ENCODE measurements at regions not wholly inside any gene's neighbourhood (a gene's known extent, or its start where the extent isn't known, plus 50 kb on each side); places are given as distances from the start of the nearest gene placed in this dataset.

- H4K20me1 ChIP-seq (ENCODE audit: control insufficient read depth, extremely low read depth, insufficient read depth, low read length): no peaks in the 10 kb centered on the region
- TF ChIP-seq, protein P1, sequence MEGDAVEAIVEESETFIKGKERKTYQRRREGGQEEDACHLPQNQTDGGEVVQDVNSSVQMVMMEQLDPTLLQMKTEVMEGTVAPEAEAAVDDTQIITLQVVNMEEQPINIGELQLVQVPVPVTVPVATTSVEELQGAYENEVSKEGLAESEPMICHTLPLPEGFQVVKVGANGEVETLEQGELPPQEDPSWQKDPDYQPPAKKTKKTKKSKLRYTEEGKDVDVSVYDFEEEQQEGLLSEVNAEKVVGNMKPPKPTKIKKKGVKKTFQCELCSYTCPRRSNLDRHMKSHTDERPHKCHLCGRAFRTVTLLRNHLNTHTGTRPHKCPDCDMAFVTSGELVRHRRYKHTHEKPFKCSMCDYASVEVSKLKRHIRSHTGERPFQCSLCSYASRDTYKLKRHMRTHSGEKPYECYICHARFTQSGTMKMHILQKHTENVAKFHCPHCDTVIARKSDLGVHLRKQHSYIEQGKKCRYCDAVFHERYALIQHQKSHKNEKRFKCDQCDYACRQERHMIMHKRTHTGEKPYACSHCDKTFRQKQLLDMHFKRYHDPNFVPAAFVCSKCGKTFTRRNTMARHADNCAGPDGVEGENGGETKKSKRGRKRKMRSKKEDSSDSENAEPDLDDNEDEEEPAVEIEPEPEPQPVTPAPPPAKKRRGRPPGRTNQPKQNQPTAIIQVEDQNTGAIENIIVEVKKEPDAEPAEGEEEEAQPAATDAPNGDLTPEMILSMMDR (conservative IDR thresholded peaks at IDR 0.05 in 1 of 2, IDR thresholded peaks at IDR 0.05 in 1 of 2; ENCODE audit: low read depth in 1 of 2, low read length in 2 of 2): no peak
- TF ChIP-seq EZH2 (IDR thresholded peaks at IDR 0.05; ENCODE audit: low read length, missing control alignments): no peak
- no peak overlapping the region for H3K9ac ChIP-seq (ENCODE audit: insufficient read depth, low read length)
- H3K79me2 ChIP-seq (ENCODE audit: control insufficient read depth, insufficient read depth, low read length): no peaks in the 10 kb centered on the region
- H2AFZ ChIP-seq (ENCODE audit: low read length): no peak overlapping the region
- no peaks in the 10 kb centered on the region for H3K36me3 ChIP-seq (ENCODE audit: control insufficient read depth, insufficient read depth, low read length)
- no peak overlapping the region for H3K4me3 ChIP-seq (replicated peaks in 1 of 4; ENCODE audit: control extremely low read depth in 1 of 4, insufficient read depth in 1 of 4, low read depth in 3 of 4, low read length in 4 of 4)
- no peaks in the 10 kb centered on the region for H3K4me1 ChIP-seq (ENCODE audit: control insufficient read depth, extremely low read depth, insufficient read depth, low read length)
- no peak for DNase-seq (ENCODE audit: low read depth in 2 of 2)
- no peak overlapping the region for H3K4me2 ChIP-seq (ENCODE audit: extremely low read depth, insufficient read depth, low read length)
- H3K27ac ChIP-seq (ENCODE audit: insufficient read depth, low read length): no peak overlapping the region
- H3K27me3 ChIP-seq (ENCODE audit: control insufficient read depth, insufficient read depth, low read length): peaks cover 2% of the 10 kb centered on the region
- H3K9me3 ChIP-seq (ENCODE audit: control insufficient read depth, insufficient read depth, low read depth, low read length): no peaks in the 10 kb centered on the region
These were observed 127.8 kb upstream of the HABP2 start for GRCh38 chr10:113425008-113425407.

- no peak for TF ChIP-seq EZH2 (IDR thresholded peaks at IDR 0.05; ENCODE audit: low read length, missing control alignments)
- TF ChIP-seq, protein P1 (conservative IDR thresholded peaks at IDR 0.05 in 1 of 2, IDR thresholded peaks at IDR 0.05 in 1 of 2; ENCODE audit: low read depth in 1 of 2, low read length in 2 of 2): no peak
- no peaks in the 10 kb centered on the region for H3K4me1 ChIP-seq (ENCODE audit: control insufficient read depth, extremely low read depth, insufficient read depth, low read length)
- no peak overlapping the region for H2AFZ ChIP-seq (ENCODE audit: low read length)
- no peaks in the 10 kb centered on the region for H3K36me3 ChIP-seq (ENCODE audit: control insufficient read depth, insufficient read depth, low read length)
- no peaks in the 10 kb centered on the region for H3K79me2 ChIP-seq (ENCODE audit: control insufficient read depth, insufficient read depth, low read length)
- no peaks in the 10 kb centered on the region for H4K20me1 ChIP-seq (ENCODE audit: control insufficient read depth, extremely low read depth, insufficient read depth, low read length)
- H3K27me3 ChIP-seq (ENCODE audit: control insufficient read depth, insufficient read depth, low read length): peaks cover 2% of the 10 kb centered on the region
- H3K9ac ChIP-seq (ENCODE audit: insufficient read depth, low read length): no peak overlapping the region
- no peak overlapping the region for H3K4me2 ChIP-seq (ENCODE audit: extremely low read depth, insufficient read depth, low read length)
- no peak overlapping the region for H3K27ac ChIP-seq (ENCODE audit: insufficient read depth, low read length)
- H3K9me3 ChIP-seq (ENCODE audit: control insufficient read depth, insufficient read depth, low read depth, low read length): no peaks in the 10 kb centered on the region
- DNase-seq (ENCODE audit: low read depth in 2 of 2): no peak
- H3K4me3 ChIP-seq (replicated peaks in 1 of 4; ENCODE audit: control extremely low read depth in 1 of 4, insufficient read depth in 1 of 4, low read depth in 3 of 4, low read length in 4 of 4): no peak overlapping the region
These were observed 127.3 kb upstream of the HABP2 start for GRCh38 chr10:113425541-113425951.

DNA sequence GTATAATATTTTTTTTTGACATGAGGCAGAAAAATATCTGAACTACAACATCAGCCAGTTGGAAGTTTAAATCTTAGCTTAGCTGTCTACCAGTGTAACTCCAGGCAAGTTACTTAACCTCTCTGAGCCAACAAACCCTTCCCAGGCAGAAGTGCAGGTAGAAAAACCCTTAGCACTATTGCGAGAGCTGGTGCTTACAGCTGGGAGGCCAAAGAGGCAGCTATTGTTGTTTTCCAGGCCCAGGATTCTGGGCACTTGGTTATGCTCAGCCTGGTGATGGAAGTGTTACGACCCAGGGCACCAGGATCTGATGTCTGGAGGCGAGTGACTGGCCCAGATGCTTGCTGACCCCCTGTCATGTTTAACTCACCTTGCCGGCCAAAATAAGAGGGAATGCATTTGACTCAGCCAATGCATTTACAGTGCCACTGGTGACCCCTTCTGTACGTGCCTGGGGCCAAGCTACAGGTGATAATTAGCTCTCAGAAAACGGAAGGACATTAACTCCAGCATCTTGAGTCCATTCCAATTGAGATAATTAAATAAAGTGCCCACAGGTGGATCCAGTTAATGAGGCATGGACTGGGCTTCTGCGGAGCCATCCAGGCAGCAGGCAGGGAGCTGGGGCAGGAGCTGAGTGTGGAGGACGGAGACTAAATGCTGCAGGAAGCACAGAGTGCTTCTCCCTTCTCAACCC, 126.5 kb upstream of the HABP2 start:
- DNase-seq (ENCODE audit: low read depth in 2 of 2): no peak
- Histone ChIP-seq H3K79me2 (ENCODE audit: control insufficient read depth, insufficient read depth, low read length) (no peaks in the 10 kb centered on the region), H3K4me1 (ENCODE audit: control insufficient read depth, extremely low read depth, insufficient read depth, low read length) (no peaks in the 10 kb centered on the region), H3K9ac (ENCODE audit: insufficient read depth, low read length) (no peak overlapping the region), H3K4me3 (replicated peaks in 1 of 4; ENCODE audit: control extremely low read depth in 1 of 4, insufficient read depth in 1 of 4, low read depth in 3 of 4, low read length in 4 of 4) (no peak overlapping the region), H3K27me3 (ENCODE audit: control insufficient read depth, insufficient read depth, low read length) (peaks cover 2% of the 10 kb centered on the region), H3K27ac (ENCODE audit: insufficient read depth, low read length) (no peak overlapping the region), H3K9me3 (ENCODE audit: control insufficient read depth, insufficient read depth, low read depth, low read length) (no peaks in the 10 kb centered on the region), H3K4me2 (ENCODE audit: extremely low read depth, insufficient read depth, low read length) (no peak overlapping the region), H4K20me1 (ENCODE audit: control insufficient read depth, extremely low read depth, insufficient read depth, low read length) (no peaks in the 10 kb centered on the region), H2AFZ (ENCODE audit: low read length) (no peak overlapping the region), H3K36me3 (ENCODE audit: control insufficient read depth, insufficient read depth, low read length) (no peaks in the 10 kb centered on the region)
- TF ChIP-seq, protein P1 (conservative IDR thresholded peaks at IDR 0.05 in 1 of 2, IDR thresholded peaks at IDR 0.05 in 1 of 2; ENCODE audit: low read depth in 1 of 2, low read length in 2 of 2): no peak
- TF ChIP-seq EZH2 (IDR thresholded peaks at IDR 0.05; ENCODE audit: low read length, missing control alignments): no peak

All from fibroblast of lung (primary cell).